GM18505 (cell line): ENCODE measurements at regions not wholly inside any gene's neighbourhood (a gene's known extent, or its start where the extent isn't known, plus 50 kb on each side); places are given as distances from the start of the nearest gene placed in this dataset.

ENCODE experiments used
- ATAC-seq: cut with Tn5 transposase; IDR thresholded peaks from one replicate; pipeline ENCODE4 v1.9.1; 2021; ENCODE audit not compliant: unreplicated experiment
- POLR2A ChIP-seq: IDR thresholded peaks from 4 replicates; pipeline ENCODE4 v1.6.1; 2011; ENCODE audit warnings: borderline replicate concordance; ENCODE audit not compliant: insufficient read depth, insufficient read length; ENCODE audit errors: extremely low read depth

GRCh38 chr7:15924910-15925309 is 238.4 kb upstream of the MEOX2 start:
- TF ChIP-seq POLR2A, result no peak
- no peak for ATAC-seq

GRCh38 chr7:15922002-15922401 is 235.5 kb upstream of the MEOX2 start:
- ATAC-seq, result no peak
- no peak for TF ChIP-seq POLR2A

- ATAC-seq, result no peak
- no peak for TF ChIP-seq POLR2A
These were observed 235.1 kb upstream of the MEOX2 start for GRCh38 chr7:15921576-15921975.

- no peak for TF ChIP-seq POLR2A
- ATAC-seq, result no peak
These were observed 234.5 kb upstream of the MEOX2 start for GRCh38 chr7:15920953-15921352.

- no peak for TF ChIP-seq POLR2A
- no peak for ATAC-seq
These were observed 230.3 kb upstream of the MEOX2 start for GRCh38 chr7:15916681-15917380.

GRCh38 chr7:15915686-15916293 is 229.3 kb upstream of the MEOX2 start:
- ATAC-seq, result no peak
- no peak for TF ChIP-seq POLR2A

GRCh38 chr7:15914611-15915010 is 228.1 kb upstream of the MEOX2 start:
- TF ChIP-seq POLR2A, result no peak
- ATAC-seq, result no peak

GRCh38 chr7:15906436-15906835 is 220.0 kb upstream of the MEOX2 start:
- TF ChIP-seq POLR2A, result no peak
- ATAC-seq, result no peak

- ATAC-seq, result no peak
- TF ChIP-seq POLR2A, result no peak
These were observed 219.0 kb upstream of the MEOX2 start for GRCh38 chr7:15905251-15906040.

GRCh38 chr7:15891151-15891881 is 204.8 kb upstream of the MEOX2 start:
- no peak for ATAC-seq
- TF ChIP-seq POLR2A, result no peak

GRCh38 chr7:15889507-15889906 is 203.0 kb upstream of the MEOX2 start:
- no peak for ATAC-seq
- no peak for TF ChIP-seq POLR2A

- TF ChIP-seq POLR2A, result no peak
- ATAC-seq, result no peak
These were observed 201.6 kb upstream of the MEOX2 start for GRCh38 chr7:15888090-15888489.

- ATAC-seq, result no peak
- TF ChIP-seq POLR2A, result no peak
These were observed 200.1 kb upstream of the MEOX2 start for GRCh38 chr7:15886626-15887025.
